KG1 (cell line): ENCODE measurements at regions not wholly inside any gene's neighbourhood (a gene's known extent, or its start where the extent isn't known, plus 50 kb on each side); places are given as distances from the start of the nearest gene placed in this dataset.
A peak's percentile ranks its signal among the peaks of the same experiment; 100 is the strongest.

ENCODE experiments used
- DNase-seq: peaks from one replicate; lab custom pipeline; 2025; lab: John Stamatoyannopoulos, UW

GRCh38 chr12:102781117-102781516 is 135.9 kb downstream of the PAH start:
- DNase-seq, result no peak

GRCh38 chr12:102776041-102776440 is 141.0 kb downstream of the PAH start:
- no peak for DNase-seq

DNA sequence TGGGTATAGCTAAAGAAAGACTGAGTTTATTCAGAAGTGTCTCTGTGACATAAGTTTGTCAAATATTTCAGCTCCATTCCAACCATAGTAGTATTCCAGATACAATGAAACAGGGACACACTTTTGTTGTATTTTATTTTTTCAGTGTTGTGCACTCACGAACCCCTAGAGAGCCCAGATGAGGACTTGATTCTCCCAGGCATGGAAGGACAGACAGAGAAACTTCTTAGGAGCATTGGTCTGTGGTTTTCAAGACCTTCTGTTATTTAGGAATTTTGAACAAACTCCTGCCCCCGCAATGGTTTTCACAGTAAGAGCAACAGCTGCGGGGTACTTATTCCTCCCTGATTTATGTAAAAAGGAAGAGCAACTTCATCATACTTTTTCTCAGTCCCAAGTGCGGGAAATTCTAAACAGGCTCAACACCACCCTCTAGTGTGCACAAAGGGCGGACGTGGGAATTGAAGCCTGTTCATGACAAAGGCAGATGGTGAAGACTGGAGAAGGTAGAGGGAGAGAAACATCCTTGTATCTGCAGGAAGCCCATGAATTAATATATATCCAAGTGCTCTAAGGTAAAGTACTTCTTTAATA is 147.6 kb downstream of the PAH start:
- DNase-seq, result peak; percentile 2

DNA sequence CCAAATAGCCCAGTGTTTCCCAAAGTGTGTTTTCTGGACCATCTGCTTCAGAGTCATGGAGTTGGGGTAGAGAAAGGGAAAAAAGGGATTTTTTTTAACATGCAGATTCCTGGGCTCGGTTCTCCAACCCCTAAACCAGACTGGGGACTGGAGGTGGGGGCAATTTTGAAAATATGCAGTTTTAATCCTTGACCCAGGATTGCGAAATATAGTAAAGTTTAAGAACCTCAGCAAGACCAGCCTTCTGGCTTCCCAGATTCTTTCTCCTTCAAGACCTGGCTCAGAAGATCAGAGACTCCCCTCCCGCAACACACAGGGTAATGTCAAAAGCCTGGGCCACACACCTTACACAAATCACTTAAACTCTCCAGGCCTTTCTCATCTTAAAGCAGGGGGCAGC is 150.1 kb downstream of the PAH start:
- no peak for DNase-seq

DNA sequence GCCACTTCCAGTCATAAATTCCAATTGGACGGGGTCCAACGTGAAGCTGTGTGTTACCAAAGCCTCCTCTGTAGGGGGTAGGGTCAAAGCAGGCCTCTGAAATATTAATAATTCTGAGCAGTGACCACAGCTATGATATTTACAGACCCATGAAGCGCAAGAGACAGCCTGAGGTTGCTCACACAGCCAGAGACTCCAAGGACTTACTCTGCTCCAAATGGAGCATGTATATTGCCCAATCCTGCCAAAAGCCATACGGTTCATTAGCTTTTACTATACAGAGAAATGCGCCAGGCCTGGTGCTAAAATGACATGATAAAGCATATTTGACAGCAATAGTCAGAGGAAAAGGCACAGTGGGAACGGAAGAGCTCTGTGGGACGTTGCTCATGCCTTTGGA is 151.3 kb downstream of the PAH start:
- no peak for DNase-seq

DNA sequence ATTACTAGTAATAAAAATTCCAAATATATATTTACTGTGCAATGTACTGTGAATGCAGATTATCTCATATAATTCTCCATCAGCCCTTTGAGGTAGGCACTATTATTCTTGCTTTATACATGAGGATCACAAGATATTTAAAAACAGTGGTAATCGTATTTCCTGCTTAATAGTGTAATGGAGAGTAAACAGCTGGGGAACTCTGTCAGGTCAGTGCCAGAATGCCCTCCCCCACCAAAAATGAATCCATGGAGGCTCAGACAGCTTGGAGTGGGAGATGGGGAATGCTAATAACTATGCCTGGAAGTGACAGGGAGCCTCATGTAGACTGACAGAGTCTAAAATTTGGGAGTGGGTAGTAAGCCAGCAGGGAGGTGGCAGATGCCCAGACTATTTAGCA is 153.6 kb downstream of the PAH start:
- DNase-seq, result no peak

- no peak for DNase-seq
These were observed 154.0 kb downstream of the PAH start for GRCh38 chr12:102763061-102763460.

GRCh38 chr12:102760322-102760721 is 156.7 kb downstream of the PAH start:
- DNase-seq, result no peak

GRCh38 chr12:102759466-102759865 is 157.6 kb downstream of the PAH start:
- no peak for DNase-seq

- no peak for DNase-seq
These were observed 159.2 kb downstream of the PAH start for GRCh38 chr12:102757882-102758226.

GRCh38 chr12:102757154-102757881 is 159.7 kb downstream of the PAH start:
- no peak for DNase-seq

DNA sequence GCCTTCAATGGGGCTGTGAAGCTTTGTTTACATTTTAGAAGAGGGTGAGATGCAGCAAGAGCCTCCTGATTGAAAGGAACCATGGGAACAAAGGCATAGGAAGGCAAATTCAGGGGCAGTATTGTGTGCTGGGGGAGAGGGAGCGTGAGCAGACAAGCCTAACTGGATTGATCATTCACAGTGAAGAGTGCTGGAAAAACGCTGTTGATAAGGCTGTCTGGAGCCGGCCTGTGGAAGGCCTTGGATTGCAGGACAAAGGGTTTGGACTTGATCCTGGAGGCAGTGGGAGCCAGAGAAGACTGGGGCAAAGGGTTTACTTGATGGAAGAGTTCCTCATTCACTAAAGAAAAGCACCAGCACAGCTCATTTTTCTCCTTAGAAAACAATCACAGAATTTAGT is 160.5 kb downstream of the PAH start:
- DNase-seq, result no peak

DNA sequence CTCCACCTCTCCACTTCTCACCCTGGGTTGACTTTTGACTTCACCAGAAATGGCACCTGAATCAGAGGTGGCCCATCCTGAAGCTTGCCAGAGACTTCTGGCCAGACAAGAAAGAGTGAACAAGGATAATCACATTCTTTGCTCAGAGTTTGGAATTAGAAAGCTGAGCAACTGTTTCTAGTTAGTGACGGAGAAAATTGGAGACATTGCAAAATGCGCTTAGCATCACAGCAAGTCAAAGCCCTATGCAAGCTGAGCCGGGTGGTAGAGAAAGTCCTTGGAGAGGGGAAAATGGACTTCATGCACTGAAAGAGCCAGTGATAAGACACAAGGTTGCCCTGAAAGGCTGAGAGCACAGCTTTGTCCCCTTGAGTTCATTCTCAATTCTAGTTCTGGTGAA is 161.8 kb downstream of the PAH start:
- DNase-seq, result no peak

DNA sequence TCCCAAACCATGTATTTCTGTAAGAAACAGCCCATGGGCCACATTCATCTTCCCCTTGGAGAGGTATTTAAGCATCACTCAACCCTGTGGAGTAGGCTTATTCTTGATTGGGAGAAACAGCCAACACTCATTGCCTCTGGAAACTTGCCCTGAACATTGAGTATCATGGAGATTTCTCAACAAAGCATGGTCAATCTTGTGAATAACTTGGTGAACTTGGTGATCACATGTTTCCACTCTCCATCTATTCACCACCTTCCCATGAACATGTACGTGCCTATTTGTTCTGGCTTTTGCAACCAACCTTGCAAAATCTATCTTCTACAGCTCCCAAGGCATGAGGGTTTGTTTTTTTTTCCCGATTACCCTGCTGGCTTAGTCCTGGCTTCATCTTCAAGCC is 163.2 kb downstream of the PAH start:
- DNase-seq, result no peak

DNA sequence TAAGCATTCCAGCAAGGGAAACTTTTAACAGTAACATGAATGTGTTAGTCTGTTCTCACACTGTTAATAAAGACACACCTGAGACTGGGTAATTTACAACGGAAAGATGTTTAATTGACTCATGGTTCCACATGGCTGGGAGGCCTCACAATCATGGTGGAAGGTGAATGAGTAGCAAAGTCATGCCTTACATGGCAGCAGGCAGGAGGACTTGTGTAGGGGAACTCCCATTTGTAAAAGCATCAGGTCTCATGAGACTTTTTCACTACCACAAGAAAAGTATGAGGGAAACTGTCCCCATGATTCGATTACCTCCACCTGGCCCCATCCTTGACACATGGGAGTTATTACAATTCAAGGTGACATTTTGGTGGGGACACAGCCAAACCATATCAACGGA is 168.3 kb downstream of the PAH start:
- no peak for DNase-seq

DNA sequence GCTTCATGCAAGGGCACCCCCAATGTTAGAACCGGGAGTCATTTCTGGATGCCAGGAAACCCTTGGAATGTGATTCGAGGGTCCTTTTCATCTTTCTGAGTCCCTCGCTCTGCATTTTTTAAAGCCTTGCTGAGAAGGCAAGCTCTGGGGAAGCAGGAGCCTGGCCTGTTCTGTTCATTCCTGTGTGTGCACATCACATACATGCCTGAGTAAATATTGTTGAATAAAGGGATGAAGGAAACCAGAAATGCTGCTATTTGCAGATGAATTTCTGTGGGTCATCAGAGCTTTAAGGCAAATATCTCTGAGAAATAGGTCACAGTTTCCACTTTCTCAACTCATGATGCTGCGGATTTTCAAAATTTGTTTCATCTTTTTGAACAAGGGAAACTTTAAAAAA is 170.1 kb downstream of the PAH start:
- DNase-seq, result no peak

DNA sequence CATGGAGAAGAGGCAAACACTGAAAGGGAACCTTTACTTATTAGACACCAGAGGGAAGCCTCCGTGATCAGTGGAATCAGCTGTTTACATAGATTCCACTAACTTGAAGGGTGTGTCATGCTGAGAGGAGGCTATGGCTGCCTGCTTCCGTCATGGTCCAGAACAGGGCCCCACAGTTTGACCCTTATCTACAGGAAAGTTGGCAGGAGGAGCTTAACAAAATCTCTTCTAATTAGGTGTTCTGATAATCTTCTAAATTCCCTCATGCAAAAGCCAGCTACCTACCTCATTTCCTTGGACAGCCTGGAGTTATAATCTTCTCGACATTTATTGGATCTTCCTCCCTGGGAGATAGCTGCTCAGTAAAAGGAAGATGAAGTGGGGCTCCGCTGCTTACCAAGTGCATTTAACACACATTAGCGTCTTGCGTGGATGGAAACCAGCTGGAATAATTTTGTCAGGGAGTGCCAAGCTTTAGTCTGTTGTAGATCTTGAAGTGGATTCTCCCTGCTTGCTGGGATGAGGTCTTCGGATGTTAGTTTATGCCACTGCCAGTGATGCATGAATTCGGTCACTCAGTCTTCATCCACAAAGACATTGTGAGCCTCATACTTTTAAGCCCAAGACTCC is 171.0 kb downstream of the PAH start:
- DNase-seq, result no peak

- no peak for DNase-seq
These were observed 175.8 kb downstream of the PAH start for GRCh38 chr12:102741196-102741595.

- no peak for DNase-seq
These were observed 176.7 kb downstream of the PAH start for GRCh38 chr12:102740141-102740955.

- no peak for DNase-seq
These were observed 180.7 kb downstream of the PAH start for GRCh38 chr12:102736328-102736727.

- no peak for DNase-seq
These were observed 181.9 kb downstream of the PAH start for GRCh38 chr12:102735104-102735503.

DNA sequence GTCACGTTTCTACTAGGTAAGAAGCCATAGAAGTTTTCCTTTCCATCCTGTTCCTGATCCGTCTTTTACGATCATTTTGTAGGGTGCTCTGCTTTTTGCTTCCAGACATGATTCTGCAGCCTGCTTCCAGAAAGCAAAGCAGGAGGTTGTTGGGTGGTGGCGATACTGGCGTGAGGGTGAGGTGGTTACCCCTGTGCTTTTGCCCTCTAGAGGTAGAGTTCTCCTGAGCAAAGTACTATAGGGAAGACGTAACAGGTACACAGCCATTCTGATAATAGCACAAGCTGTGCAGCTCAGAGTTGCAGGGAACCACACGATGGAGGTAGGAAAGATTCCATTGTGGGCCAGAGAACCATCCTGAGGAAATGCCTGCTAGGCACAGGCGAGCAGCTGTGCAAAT is 186.0 kb downstream of the PAH start:
- DNase-seq, result no peak
